Epithelial cell of proximal tubule (primary cell): ENCODE measurements at regions not wholly inside any gene's neighbourhood (a gene's known extent, or its start where the extent isn't known, plus 50 kb on each side); places are given as distances from the start of the nearest gene placed in this dataset.

Experiments used
- DNase-seq: peaks from one replicate; pipeline ENCODE4 v3.0.0-alpha.2; 2011; ENCODE audit warnings: low read depth
- H3K4me3 ChIP-seq: 2 replicates; pipeline ENCODE4 v1.5.1; 2011; ENCODE audit warnings: low read depth, mild to moderate bottlenecking, low read length
- CTCF ChIP-seq: conservative IDR thresholded peaks from 2 replicates; pipeline ENCODE4 v1.5.1; 2012; ENCODE audit warnings: low read depth, mild to moderate bottlenecking, low read length

GRCh38 chr15:98442901-98443300, 205.4 kb upstream of the IGF1R start:
- DNase-seq, result no peak
- no peak overlapping the region for H3K4me3 ChIP-seq
- TF ChIP-seq CTCF, result no peak

- TF ChIP-seq CTCF, result no peak
- no peak overlapping the region for H3K4me3 ChIP-seq
- no peak for DNase-seq
These were observed 204.8 kb upstream of the IGF1R start for GRCh38 chr15:98443526-98443925.

GRCh38 chr15:98444138-98444537, 204.2 kb upstream of the IGF1R start:
- no peak for TF ChIP-seq CTCF
- no peak overlapping the region for H3K4me3 ChIP-seq
- DNase-seq, result no peak

GRCh38 chr15:98445315-98445714, 203.0 kb upstream of the IGF1R start:
- no peak for DNase-seq
- TF ChIP-seq CTCF, result no peak

GRCh38 chr15:98446083-98446482, 202.3 kb upstream of the IGF1R start:
- no peak for DNase-seq
- no peak for TF ChIP-seq CTCF
- H3K4me3 ChIP-seq, result no peak overlapping the region

More at GRCh38 chr15:98445315-98445714, 203.0 kb upstream of the IGF1R start:
- no peak overlapping the region for H3K4me3 ChIP-seq

GRCh38 chr15:98447069-98447468, 201.3 kb upstream of the IGF1R start:
- TF ChIP-seq CTCF, result no peak
- no peak for DNase-seq
- H3K4me3 ChIP-seq, result no peak overlapping the region

GRCh38 chr15:98451236-98451635, 197.1 kb upstream of the IGF1R start:
- no peak for TF ChIP-seq CTCF
- H3K4me3 ChIP-seq, result no peak overlapping the region
- DNase-seq, result no peak
